ENCODE measurements at regions not wholly inside any gene's neighbourhood (a gene's known extent, or its start where the extent isn't known, plus 50 kb on each side); places are given as distances from the start of the nearest gene placed in this dataset.

DNA sequence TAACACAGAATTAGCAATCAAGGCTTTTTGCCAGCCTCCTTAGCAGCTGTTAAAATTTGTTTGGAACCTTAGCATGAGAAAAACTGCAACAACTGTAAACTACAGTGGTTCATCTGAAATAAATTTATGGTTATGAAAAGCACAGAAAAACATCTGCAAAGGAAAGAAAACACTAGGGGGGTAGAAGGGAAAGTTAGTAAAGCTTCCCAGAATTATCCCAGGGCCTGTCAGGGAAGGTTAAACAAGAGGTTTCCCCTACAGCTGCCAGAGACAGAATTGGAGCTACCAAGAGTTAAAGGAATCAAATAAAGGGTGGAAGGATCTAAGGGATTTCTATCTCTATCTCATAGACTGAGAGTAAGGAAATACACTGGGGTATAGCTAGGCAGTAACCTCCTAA lies 234.7 kb upstream of the DIAPH2 start:
- Mint-ChIP-seq H3K4me3 (ENCODE audit: unreplicated experiment) (no peak overlapping the region), H3K4me1 (ENCODE audit: low read depth, unreplicated experiment) (peaks cover 3% of the 10 kb centered on the region), H3K27me3 (ENCODE audit: low read depth, unreplicated experiment) (no peaks in the 10 kb centered on the region), H3K36me3 (ENCODE audit: low read depth, unreplicated experiment) (no peaks in the 10 kb centered on the region), H3K27ac (ENCODE audit: unreplicated experiment) (no peak overlapping the region), H3K9me3 (ENCODE audit: unreplicated experiment) (no peaks in the 10 kb centered on the region)
- Histone ChIP-seq H3K36me3 (ENCODE audit: insufficient read depth, low read length) (no peaks in the 10 kb centered on the region), H3K4me3 (ENCODE audit: insufficient read depth, low read depth, low read length) (no peak overlapping the region), H2AFZ (ENCODE audit: low read depth, low read length) (no peak overlapping the region), H3K4me1 (ENCODE audit: insufficient read depth, low read length) (no peaks in the 10 kb centered on the region), H3K27ac (ENCODE audit: low read depth, low read length) (no peak overlapping the region), H4K20me1 (ENCODE audit: insufficient read depth, low read length) (no peaks in the 10 kb centered on the region), H3K79me2 (ENCODE audit: insufficient read depth, low read length) (no peaks in the 10 kb centered on the region), H3K9ac (ENCODE audit: low read length) (no peak overlapping the region), H3K9me3 (ENCODE audit: insufficient read depth, low read depth, low read length) (no peaks in the 10 kb centered on the region), H3K27me3 (ENCODE audit: insufficient read depth, low read length) (no peaks in the 10 kb centered on the region), H3K4me2 (ENCODE audit: low read length) (no peak overlapping the region)
- DNase-seq (ENCODE audit: low read depth) (no peak), FAIRE-seq (no peak)
- no peak for TF ChIP-seq EZH2 (IDR thresholded peaks at IDR 0.05; ENCODE audit: insufficient read depth, low read length)
- TF ChIP-seq, protein P1, sequence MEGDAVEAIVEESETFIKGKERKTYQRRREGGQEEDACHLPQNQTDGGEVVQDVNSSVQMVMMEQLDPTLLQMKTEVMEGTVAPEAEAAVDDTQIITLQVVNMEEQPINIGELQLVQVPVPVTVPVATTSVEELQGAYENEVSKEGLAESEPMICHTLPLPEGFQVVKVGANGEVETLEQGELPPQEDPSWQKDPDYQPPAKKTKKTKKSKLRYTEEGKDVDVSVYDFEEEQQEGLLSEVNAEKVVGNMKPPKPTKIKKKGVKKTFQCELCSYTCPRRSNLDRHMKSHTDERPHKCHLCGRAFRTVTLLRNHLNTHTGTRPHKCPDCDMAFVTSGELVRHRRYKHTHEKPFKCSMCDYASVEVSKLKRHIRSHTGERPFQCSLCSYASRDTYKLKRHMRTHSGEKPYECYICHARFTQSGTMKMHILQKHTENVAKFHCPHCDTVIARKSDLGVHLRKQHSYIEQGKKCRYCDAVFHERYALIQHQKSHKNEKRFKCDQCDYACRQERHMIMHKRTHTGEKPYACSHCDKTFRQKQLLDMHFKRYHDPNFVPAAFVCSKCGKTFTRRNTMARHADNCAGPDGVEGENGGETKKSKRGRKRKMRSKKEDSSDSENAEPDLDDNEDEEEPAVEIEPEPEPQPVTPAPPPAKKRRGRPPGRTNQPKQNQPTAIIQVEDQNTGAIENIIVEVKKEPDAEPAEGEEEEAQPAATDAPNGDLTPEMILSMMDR (IDR thresholded peaks at IDR 0.05; ENCODE audit: insufficient read depth, low read depth, low read length) = no peak

DNA sequence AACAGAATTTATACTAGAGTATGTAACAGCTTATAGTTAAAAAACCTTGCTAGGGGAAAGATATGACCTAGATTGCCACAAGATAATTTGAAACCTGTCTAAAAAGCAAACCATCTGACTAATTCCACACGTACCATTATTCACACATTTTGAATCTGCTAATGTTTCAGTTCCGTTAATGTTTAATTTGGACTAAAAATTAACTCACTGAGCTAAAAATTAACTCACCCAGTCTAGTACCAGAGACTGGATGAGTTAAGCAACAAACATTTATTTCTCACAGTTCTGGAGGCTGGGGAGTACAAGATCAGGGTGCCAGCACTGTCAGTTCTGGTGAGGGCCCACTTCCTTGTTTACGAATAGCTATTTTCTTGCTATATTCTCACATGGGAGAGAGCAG lies 231.5 kb upstream of the DIAPH2 start:
- Mint-ChIP-seq H3K4me1 (ENCODE audit: low read depth, unreplicated experiment) (no peaks in the 10 kb centered on the region), H3K4me3 (ENCODE audit: unreplicated experiment) (no peak overlapping the region), H3K27ac (ENCODE audit: unreplicated experiment) (no peak overlapping the region), H3K36me3 (ENCODE audit: low read depth, unreplicated experiment) (no peaks in the 10 kb centered on the region), H3K9me3 (ENCODE audit: unreplicated experiment) (no peaks in the 10 kb centered on the region), H3K27me3 (ENCODE audit: low read depth, unreplicated experiment) (no peaks in the 10 kb centered on the region)
- H3K4me2 ChIP-seq (ENCODE audit: low read length) = no peak overlapping the region
- H3K4me3 ChIP-seq (ENCODE audit: insufficient read depth, low read depth, low read length) = no peak overlapping the region
- no peak for DNase-seq (ENCODE audit: low read depth)
- no peak overlapping the region for H2AFZ ChIP-seq (ENCODE audit: low read depth, low read length)
- H3K27ac ChIP-seq (ENCODE audit: low read depth, low read length) = no peak overlapping the region
- H3K9me3 ChIP-seq (ENCODE audit: insufficient read depth, low read depth, low read length) = no peaks in the 10 kb centered on the region
- H3K9ac ChIP-seq (ENCODE audit: low read length) = no peak overlapping the region
- no peaks in the 10 kb centered on the region for H3K36me3 ChIP-seq (ENCODE audit: insufficient read depth, low read length)
- H4K20me1 ChIP-seq (ENCODE audit: insufficient read depth, low read length) = no peaks in the 10 kb centered on the region
- H3K79me2 ChIP-seq (ENCODE audit: insufficient read depth, low read length) = no peaks in the 10 kb centered on the region
- no peaks in the 10 kb centered on the region for H3K4me1 ChIP-seq (ENCODE audit: insufficient read depth, low read length)
- TF ChIP-seq, protein P1 (IDR thresholded peaks at IDR 0.05; ENCODE audit: insufficient read depth, low read depth, low read length) = no peak
- TF ChIP-seq EZH2 (IDR thresholded peaks at IDR 0.05; ENCODE audit: insufficient read depth, low read length) = no peak
- H3K27me3 ChIP-seq (ENCODE audit: insufficient read depth, low read length) = no peaks in the 10 kb centered on the region
- FAIRE-seq = no peak

DNA sequence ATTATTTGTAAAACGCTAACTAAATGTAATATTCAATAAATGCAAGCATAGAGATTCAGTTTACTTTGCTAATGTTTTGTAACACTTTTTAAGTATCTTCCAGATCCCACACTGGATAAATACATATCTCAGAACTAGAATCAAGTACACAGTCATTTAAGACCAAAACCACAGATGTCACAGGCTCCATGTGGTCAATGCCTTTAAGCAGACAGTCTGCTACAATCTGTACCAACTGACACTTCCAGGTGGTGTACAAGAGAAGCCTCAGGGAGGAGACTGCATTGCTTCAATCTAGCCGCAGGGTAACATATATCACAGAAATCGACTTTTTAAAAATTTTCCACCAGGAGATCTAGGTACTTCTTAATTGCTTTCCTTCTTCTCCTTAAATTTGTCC lies 229.6 kb upstream of the DIAPH2 start:
- no peak overlapping the region for H3K4me2 ChIP-seq (ENCODE audit: low read length)
- Mint-ChIP-seq H3K27ac (ENCODE audit: unreplicated experiment) (no peak overlapping the region), H3K27me3 (ENCODE audit: low read depth, unreplicated experiment) (no peaks in the 10 kb centered on the region), H3K36me3 (ENCODE audit: low read depth, unreplicated experiment) (no peaks in the 10 kb centered on the region), H3K4me1 (ENCODE audit: low read depth, unreplicated experiment) (no peaks in the 10 kb centered on the region), H3K9me3 (ENCODE audit: unreplicated experiment) (no peaks in the 10 kb centered on the region), H3K4me3 (ENCODE audit: unreplicated experiment) (no peak overlapping the region)
- no peaks in the 10 kb centered on the region for H3K27me3 ChIP-seq (ENCODE audit: insufficient read depth, low read length)
- no peaks in the 10 kb centered on the region for H3K79me2 ChIP-seq (ENCODE audit: insufficient read depth, low read length)
- no peak for TF ChIP-seq EZH2 (IDR thresholded peaks at IDR 0.05; ENCODE audit: insufficient read depth, low read length)
- TF ChIP-seq, protein P1 (IDR thresholded peaks at IDR 0.05; ENCODE audit: insufficient read depth, low read depth, low read length) = no peak
- H2AFZ ChIP-seq (ENCODE audit: low read depth, low read length) = no peak overlapping the region
- H3K9ac ChIP-seq (ENCODE audit: low read length) = no peak overlapping the region
- no peaks in the 10 kb centered on the region for H4K20me1 ChIP-seq (ENCODE audit: insufficient read depth, low read length)
- H3K27ac ChIP-seq (ENCODE audit: low read depth, low read length) = no peak overlapping the region
- no peaks in the 10 kb centered on the region for H3K36me3 ChIP-seq (ENCODE audit: insufficient read depth, low read length)
- H3K4me1 ChIP-seq (ENCODE audit: insufficient read depth, low read length) = no peaks in the 10 kb centered on the region
- FAIRE-seq (no peak), DNase-seq (ENCODE audit: low read depth) (no peak)
- H3K9me3 ChIP-seq (ENCODE audit: insufficient read depth, low read depth, low read length) = no peaks in the 10 kb centered on the region
- H3K4me3 ChIP-seq (ENCODE audit: insufficient read depth, low read depth, low read length) = no peak overlapping the region

Data from astrocyte (in vitro differentiated cells and primary cell).